HG02571 (cell line): ENCODE measurements at regions not wholly inside any gene's neighbourhood (a gene's known extent, or its start where the extent isn't known, plus 50 kb on each side); places are given as distances from the start of the nearest gene placed in this dataset.

ENCODE experiments used
- ATAC-seq: cut with Tn5 transposase; IDR thresholded peaks from one replicate; pipeline ENCODE4 v1.9.1; 2021; ENCODE audit warnings: mild to moderate bottlenecking, moderate library complexity; ENCODE audit not compliant: unreplicated experiment

DNA sequence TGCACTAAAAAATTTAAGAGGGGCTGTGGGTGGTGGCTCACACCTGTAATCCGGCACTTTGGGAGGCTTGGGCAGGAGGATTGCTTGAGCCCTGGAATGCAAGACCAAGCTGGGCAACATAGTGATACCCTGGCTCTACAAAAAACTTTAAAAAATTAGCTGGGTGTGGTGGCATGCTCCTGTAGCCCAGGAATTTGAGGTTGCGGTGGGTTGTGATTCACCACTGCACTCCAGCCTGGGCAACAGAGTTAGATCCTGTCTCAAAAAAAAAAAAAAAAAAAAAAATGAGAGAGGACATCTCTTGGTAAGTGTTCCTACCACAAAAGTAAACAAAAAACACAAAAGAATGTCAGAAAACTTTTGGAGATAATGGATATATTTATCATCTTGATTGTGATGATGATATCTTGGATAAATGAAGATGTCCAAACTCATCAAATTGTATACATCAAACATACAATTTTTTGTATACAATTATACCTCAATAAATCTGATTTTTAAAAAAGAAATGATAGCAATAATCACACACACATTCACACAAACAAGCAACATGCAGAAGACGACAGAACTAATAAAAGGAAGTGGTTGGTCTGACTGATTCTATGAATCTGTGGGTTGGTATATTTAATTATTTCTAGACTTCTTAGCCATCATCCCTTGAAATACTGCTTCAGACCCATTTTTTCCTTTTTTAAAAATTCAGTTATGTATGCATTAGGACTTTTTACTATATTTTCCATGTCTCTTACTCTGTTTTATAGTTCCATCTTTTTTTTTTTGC lies 465.9 kb downstream of the PLA2G4A start:
- ATAC-seq: no peak

GRCh38 chr1:187300081-187300480 lies 471.3 kb downstream of the PLA2G4A start:
- ATAC-seq: no peak

GRCh38 chr1:187306710-187307415 lies 478.1 kb downstream of the PLA2G4A start:
- no peak for ATAC-seq

DNA sequence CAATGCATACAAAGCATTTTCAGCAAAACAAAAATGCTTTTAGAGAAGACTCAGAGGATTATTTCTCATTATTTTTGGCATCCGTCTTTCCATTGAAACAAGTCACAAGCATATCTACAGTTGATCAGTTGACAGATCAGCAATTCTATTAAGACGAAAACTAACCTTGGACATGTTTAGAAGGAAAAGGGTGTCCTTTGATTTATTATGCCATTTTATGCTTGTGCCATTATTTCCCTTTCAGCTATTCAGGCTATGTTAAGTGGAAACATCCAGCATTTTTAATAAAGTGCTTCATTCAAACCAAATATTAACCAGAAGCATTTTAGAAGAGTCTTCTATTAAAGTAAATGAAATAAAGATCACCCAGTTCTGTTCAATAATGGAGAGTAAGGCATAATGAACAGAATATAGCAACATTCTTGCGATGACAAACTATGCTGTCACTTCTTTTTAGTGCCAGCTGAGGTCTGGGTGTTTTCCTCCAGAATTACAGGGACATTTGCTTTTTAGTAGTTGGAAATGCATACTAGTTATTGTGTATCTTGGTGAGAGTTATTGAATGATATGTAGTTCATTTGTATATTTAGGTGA lies 481.4 kb downstream of the PLA2G4A start:
- no peak for ATAC-seq

DNA sequence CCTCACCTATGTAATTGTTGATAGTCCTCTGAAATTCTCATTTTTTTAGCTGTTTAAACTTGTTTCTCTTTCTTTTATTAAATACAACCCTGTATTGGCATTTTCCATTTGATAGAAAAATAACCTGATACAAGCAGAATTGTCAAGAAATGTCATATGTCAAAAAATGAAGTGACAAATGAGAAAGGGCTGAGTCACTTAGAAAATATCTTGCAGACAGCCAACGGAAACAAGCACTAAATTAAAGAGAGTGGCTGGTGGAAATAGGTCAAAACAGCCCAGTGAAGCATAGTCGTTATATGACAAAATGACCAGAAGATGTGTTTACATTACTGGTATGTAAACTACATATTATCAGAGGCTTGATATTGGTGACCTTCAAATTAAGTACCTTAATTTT lies 484.4 kb downstream of the PLA2G4A start:
- ATAC-seq: no peak

DNA sequence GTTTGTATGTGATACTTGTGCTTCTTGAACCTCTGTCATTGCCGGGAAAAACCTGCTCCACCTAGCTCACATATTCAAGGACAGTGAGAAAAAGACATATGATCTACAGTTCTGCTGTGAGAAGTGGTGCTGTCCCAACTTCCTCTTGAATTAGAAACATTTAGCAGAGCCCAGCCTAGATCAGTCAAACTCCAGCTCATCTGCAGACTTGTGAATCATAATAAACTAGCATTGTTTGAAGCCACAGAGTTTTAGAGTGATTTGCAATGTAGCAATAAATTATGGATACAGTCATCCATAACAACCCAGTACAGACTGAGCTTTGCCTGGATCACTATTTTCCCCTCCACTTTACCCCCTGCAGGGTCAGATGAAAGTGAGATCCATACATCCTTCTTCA lies 497.8 kb downstream of the PLA2G4A start:
- no peak for ATAC-seq

GRCh38 chr1:187336441-187337168 lies 507.9 kb downstream of the PLA2G4A start:
- ATAC-seq: no peak

DNA sequence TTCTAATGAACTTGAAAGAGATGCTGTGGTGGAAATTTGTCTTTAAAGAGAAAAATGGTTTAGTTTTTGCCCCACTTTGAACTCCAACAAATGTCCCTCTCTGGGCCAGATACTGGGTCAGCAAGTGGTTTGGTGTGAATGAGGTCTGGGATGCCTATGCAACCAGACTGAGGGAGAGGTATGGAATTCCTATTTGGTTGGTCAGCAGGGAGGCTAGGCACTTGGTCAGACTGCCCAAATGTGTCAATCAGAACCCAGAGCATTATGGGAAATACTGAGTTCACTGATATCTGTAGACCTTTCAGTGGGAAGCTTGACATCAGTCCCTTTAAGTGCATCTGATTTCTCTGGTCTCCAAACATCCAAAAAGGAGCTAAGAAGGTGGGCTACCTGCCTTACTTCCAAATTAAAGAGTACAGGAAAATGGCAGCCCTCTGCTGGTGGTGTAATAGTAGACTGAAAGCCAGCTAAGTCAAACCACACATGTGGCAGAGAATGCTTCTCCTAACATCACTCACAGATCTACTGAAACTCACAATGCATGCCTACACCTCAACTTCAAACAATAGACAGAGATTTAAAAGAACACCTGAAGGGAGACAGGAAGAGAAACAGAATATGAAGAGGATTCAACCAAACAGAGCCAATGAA lies 510.1 kb downstream of the PLA2G4A start:
- ATAC-seq: no peak

DNA sequence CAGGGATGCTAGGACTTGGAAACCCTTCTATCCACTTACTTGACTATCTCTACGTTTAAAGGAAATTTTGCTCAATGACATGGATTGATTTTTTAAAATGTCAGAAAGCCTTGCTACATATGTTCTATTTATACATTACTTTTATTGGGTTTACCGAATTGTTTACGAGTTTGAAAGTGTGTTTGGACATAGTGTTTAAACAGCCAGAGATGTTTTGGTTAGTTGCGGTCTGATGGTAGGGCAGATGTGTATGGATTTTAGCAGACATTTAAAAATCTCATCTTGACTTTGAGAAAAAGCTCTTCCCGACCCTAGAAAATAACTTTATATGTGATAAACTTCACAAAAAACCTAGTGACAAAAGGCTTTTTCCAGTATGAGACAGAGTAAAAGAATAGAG lies 513.7 kb downstream of the PLA2G4A start:
- ATAC-seq: no peak

DNA sequence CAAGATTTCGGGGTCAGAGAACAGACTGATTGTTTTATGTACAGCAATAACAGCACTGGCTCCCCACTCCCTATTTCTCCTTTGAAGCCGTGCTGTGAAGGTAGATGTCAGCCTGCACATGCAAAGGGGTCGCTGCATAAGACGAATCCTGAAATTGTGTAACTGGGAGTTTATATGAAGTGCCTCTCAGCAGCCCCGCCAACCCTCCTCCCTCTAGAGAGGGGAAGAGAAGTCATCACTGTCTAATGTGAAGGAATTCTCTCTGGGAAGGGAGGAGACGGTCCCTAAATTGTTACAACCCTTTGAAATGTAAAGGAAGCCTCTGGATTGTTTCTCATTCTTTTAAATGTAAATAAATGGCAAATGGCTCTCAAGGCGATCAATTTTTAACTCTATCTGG lies 545.3 kb downstream of the PLA2G4A start:
- ATAC-seq: no peak

GRCh38 chr1:187374742-187375141 lies 546.0 kb downstream of the PLA2G4A start:
- ATAC-seq: no peak

GRCh38 chr1:187383366-187383765 lies 554.6 kb downstream of the PLA2G4A start:
- no peak for ATAC-seq

DNA sequence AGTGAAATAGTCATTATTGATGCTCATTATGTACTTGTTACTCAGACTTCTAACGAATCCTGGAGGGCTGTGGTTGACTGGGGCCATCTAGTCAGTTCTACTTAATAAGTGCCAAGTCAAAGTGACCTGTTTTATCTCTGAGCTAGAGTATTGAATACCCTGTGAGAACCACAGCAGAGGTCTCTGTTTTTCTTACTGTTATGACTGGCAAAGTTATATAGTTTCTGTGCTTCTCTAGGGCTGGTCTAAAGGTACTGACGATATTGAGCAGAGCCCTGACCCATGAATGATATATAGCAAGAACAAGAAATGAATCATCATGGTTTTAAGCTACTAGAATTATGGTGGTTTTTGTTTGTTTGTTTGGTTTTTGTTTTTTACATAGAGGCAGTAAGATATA lies 555.8 kb downstream of the PLA2G4A start:
- peak; percentile 74 for ATAC-seq

- ATAC-seq: no peak
These were observed 561.6 kb downstream of the PLA2G4A start for GRCh38 chr1:187390215-187390818.

GRCh38 chr1:187396226-187396625 lies 567.5 kb downstream of the PLA2G4A start:
- no peak for ATAC-seq

DNA sequence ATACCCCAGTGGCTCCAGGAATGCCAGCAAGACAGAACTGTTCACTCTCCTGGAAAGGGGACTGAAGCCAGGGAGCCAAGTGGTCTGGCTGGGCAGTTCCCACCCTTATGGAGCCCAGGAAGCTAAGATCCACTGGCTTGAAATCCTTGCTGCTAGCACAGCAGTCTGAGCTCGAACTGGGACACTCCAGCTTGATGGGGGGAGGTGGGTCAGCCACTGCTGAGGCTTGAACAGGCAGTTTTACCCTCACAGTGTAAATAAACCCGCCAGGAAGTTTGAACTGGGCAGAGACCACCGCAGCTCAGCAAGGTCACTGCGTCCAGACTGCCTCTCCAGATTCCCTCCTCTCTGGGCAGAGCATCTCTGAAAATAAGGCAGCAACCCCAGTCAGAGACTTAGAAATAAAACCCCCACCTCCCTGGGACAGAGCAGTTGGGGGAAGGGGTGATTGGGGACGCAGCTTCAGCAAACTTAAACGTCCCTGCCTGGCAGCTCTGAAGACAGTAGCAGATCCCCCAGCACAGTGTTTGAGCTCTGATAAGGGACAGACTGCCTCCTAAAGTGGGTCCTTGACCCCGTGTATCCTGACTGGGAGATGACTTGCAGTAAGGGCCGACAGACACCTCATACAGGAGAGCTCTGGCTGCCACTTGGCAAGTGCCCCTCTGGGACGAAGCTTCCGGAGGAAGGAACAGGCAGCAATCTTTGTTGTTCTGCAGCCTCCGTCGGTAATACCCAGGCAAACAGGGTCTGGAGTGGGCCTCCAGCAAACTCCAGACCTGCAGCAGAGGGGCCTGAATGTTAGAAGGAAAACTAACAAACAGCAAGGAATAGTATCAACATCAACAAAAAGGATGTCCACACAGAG lies 568.4 kb downstream of the PLA2G4A start:
- no peak for ATAC-seq

GRCh38 chr1:187408212-187409004 lies 579.7 kb downstream of the PLA2G4A start:
- ATAC-seq: no peak

DNA sequence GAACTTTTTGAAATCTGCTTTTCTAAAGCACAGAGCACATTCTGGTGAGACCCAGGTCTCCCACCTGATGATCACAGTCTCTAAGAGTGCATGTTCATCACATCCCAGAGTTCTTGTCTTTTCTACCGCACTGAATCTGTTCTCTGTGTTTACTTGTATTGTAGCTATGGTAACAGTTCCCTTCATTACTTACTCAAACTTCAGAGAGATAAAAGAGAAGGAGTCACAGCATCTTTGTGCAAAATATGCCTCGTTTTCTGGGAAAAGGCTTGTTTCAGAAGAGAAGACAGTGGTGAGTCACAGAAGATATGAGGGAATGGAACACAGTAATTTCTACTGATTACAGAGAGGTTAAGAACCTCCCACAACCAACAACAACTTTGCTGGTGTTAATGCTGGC lies 580.6 kb downstream of the PLA2G4A start:
- no peak for ATAC-seq

DNA sequence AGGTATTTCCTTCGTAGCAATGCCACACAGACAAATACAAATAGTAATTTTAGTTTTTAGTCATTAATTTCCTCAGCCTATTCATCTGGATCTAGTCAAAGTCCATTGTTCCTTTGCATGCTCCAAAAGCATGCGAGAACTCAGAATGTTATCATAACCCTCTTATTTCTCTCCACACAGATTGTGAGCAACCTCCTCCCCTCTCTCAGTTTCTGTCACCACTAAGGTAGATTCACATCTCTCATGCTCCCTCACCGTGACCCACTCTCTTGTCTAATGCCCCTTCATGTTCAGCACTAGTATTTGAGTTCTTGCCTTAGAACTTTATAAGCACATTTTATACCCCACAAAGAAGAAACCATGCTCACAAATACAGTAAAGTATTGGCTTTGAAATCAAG lies 582.4 kb downstream of the PLA2G4A start:
- no peak for ATAC-seq
